ENCODE measurements at regions not wholly inside any gene's neighbourhood (a gene's known extent, or its start where the extent isn't known, plus 50 kb on each side); places are given as distances from the start of the nearest gene placed in this dataset.

DNA sequence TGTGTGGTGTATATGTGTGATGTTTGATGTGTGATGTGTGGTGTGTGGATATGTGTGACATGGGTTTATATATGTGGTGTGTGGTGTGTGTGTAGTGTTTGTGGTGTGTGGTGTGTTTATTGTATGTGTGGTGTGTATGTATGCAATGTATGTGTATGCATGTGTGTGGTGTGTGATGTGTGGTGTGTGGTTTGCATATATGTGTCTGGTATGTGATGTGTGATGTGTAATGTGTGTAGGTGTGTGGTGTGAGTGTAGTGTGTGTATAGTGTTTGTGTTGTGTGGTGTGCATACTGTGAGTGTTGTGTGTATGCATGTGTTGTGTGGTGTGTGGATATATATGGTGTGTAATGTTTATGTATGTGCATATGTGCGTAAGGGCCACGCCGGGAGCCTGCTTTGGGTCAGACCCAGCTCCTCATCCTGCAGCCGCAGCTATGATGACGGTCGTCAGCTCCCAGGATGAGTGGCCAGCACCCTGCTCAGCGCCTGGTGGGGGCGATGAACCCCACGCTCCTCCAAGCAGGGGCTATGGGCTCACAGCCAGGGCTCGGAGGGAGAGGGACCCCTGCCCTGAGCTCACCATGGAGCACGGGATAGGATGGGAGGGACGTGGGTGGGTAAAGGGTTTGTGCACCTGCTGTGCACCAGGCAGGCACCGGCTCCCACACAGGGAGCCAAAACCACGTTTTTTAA is 331.3 kb downstream of the EIPR1 start:
- Histone ChIP-seq H3K4me2 (ENCODE audit: extremely low read depth, insufficient read depth, low read length) (no peak overlapping the region), H3K9me3 (ENCODE audit: control insufficient read depth, insufficient read depth, low read depth, low read length) (peaks cover 2% of the 10 kb centered on the region), H3K4me3 (replicated peaks in 1 of 4; ENCODE audit: control extremely low read depth in 1 of 4, insufficient read depth in 1 of 4, low read depth in 3 of 4, low read length in 4 of 4) (no peak overlapping the region), H3K79me2 (ENCODE audit: control insufficient read depth, insufficient read depth, low read length) (no peaks in the 10 kb centered on the region), H3K4me1 (ENCODE audit: control insufficient read depth, extremely low read depth, insufficient read depth, low read length) (no peaks in the 10 kb centered on the region), H4K20me1 (ENCODE audit: control insufficient read depth, extremely low read depth, insufficient read depth, low read length) (no peaks in the 10 kb centered on the region), H3K36me3 (ENCODE audit: control insufficient read depth, insufficient read depth, low read length) (no peaks in the 10 kb centered on the region), H3K27ac (ENCODE audit: insufficient read depth, low read length) (no peak overlapping the region), H2AFZ (ENCODE audit: low read length) (no peak overlapping the region), H3K9ac (ENCODE audit: insufficient read depth, low read length) (no peak overlapping the region), H3K27me3 (ENCODE audit: control insufficient read depth, insufficient read depth, low read length) (no peaks in the 10 kb centered on the region)
- no peak for DNase-seq (ENCODE audit: low read depth in 2 of 2)
- no peak for TF ChIP-seq EZH2 (IDR thresholded peaks at IDR 0.05; ENCODE audit: low read length, missing control alignments)
- TF ChIP-seq, protein P1, sequence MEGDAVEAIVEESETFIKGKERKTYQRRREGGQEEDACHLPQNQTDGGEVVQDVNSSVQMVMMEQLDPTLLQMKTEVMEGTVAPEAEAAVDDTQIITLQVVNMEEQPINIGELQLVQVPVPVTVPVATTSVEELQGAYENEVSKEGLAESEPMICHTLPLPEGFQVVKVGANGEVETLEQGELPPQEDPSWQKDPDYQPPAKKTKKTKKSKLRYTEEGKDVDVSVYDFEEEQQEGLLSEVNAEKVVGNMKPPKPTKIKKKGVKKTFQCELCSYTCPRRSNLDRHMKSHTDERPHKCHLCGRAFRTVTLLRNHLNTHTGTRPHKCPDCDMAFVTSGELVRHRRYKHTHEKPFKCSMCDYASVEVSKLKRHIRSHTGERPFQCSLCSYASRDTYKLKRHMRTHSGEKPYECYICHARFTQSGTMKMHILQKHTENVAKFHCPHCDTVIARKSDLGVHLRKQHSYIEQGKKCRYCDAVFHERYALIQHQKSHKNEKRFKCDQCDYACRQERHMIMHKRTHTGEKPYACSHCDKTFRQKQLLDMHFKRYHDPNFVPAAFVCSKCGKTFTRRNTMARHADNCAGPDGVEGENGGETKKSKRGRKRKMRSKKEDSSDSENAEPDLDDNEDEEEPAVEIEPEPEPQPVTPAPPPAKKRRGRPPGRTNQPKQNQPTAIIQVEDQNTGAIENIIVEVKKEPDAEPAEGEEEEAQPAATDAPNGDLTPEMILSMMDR (conservative IDR thresholded peaks at IDR 0.05 in 1 of 2, IDR thresholded peaks at IDR 0.05 in 1 of 2; ENCODE audit: low read depth in 1 of 2, low read length in 2 of 2): no peak

DNA sequence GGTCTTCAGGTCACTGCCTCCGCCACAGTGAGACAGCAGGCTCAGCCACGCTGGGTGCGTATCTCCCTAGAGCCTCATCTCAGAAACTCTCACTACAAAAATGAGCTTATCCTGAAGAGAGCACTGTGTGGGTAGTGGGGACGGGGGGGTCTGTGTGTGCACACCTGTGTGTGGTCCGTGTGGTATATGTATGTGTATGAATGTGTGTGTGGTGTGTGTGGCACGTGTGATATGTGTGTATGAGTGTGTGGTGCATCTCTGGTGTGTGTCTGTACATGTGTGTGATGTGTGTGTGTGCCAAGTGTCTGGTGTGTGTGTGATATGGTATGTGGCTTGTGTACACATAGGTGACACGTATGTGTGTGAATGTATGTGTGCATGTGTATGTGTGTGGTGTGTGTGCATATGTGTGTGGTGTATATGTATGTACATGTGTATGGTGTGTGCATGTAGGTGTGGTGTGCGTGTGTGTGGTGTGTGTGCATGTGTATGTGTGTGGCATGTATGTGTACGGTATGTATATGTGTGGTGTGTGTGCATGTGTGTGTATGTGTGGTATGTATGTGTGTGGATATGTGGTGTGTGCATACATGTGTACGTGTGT is 332.2 kb downstream of the EIPR1 start:
- no peaks in the 10 kb centered on the region for H3K27me3 ChIP-seq (ENCODE audit: control insufficient read depth, insufficient read depth, low read length)
- no peak overlapping the region for H3K4me3 ChIP-seq (replicated peaks in 1 of 4; ENCODE audit: control extremely low read depth in 1 of 4, insufficient read depth in 1 of 4, low read depth in 3 of 4, low read length in 4 of 4)
- no peak overlapping the region for H2AFZ ChIP-seq (ENCODE audit: low read length)
- H4K20me1 ChIP-seq (ENCODE audit: control insufficient read depth, extremely low read depth, insufficient read depth, low read length): no peaks in the 10 kb centered on the region
- no peak overlapping the region for H3K27ac ChIP-seq (ENCODE audit: insufficient read depth, low read length)
- TF ChIP-seq, protein P1 (conservative IDR thresholded peaks at IDR 0.05 in 1 of 2, IDR thresholded peaks at IDR 0.05 in 1 of 2; ENCODE audit: low read depth in 1 of 2, low read length in 2 of 2): no peak
- TF ChIP-seq EZH2 (IDR thresholded peaks at IDR 0.05; ENCODE audit: low read length, missing control alignments): no peak
- H3K36me3 ChIP-seq (ENCODE audit: control insufficient read depth, insufficient read depth, low read length): no peaks in the 10 kb centered on the region
- DNase-seq (ENCODE audit: low read depth in 2 of 2): no peak
- H3K79me2 ChIP-seq (ENCODE audit: control insufficient read depth, insufficient read depth, low read length): no peaks in the 10 kb centered on the region
- no peak overlapping the region for H3K9ac ChIP-seq (ENCODE audit: insufficient read depth, low read length)
- peaks cover 2% of the 10 kb centered on the region for H3K9me3 ChIP-seq (ENCODE audit: control insufficient read depth, insufficient read depth, low read depth, low read length)
- no peak overlapping the region for H3K4me2 ChIP-seq (ENCODE audit: extremely low read depth, insufficient read depth, low read length)
- H3K4me1 ChIP-seq (ENCODE audit: control insufficient read depth, extremely low read depth, insufficient read depth, low read length): no peaks in the 10 kb centered on the region

DNA sequence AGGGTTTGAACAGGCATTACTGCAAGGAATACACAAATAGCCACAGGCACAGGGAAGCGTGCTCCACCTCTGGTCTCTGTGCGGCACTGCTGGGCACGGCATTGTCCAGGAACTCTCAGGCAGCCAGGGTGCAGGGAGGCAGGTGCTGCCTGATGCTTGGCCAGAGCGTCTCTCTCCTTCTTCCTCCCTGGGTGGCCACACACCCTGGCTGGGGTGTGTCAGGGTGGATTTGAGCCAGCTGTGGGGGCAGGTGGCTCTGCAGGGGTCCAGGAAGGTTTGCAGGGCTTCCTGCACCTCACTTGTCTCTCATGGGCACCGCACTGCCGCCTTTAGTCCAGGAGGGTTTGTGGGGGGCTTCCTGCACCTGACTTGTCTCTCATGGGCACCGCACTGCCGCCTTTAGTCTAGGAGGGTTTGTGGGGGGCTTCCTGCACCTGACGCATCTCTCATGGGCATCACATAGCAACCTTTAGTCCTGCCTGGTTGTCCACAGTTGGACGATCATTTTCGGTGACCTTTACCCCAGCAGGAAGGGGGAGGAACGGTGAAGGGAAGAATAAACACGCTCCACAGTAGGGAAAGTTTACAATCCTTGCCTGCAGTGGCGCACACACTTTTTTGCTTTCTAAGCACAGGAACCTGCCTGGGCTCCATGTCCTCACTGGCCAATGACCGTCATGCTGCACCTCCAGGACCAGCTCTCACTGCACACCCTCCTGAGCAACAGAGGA is 332.9 kb downstream of the EIPR1 start:
- Histone ChIP-seq H3K79me2 (ENCODE audit: control insufficient read depth, insufficient read depth, low read length) (no peaks in the 10 kb centered on the region), H3K27ac (ENCODE audit: insufficient read depth, low read length) (no peak overlapping the region), H3K4me1 (ENCODE audit: control insufficient read depth, extremely low read depth, insufficient read depth, low read length) (no peaks in the 10 kb centered on the region), H3K9ac (ENCODE audit: insufficient read depth, low read length) (no peak overlapping the region), H3K27me3 (ENCODE audit: control insufficient read depth, insufficient read depth, low read length) (no peaks in the 10 kb centered on the region), H3K4me2 (ENCODE audit: extremely low read depth, insufficient read depth, low read length) (no peak overlapping the region), H2AFZ (ENCODE audit: low read length) (no peak overlapping the region), H3K9me3 (ENCODE audit: control insufficient read depth, insufficient read depth, low read depth, low read length) (peaks cover 2% of the 10 kb centered on the region), H4K20me1 (ENCODE audit: control insufficient read depth, extremely low read depth, insufficient read depth, low read length) (no peaks in the 10 kb centered on the region), H3K36me3 (ENCODE audit: control insufficient read depth, insufficient read depth, low read length) (no peaks in the 10 kb centered on the region), H3K4me3 (replicated peaks in 1 of 4; ENCODE audit: control extremely low read depth in 1 of 4, insufficient read depth in 1 of 4, low read depth in 3 of 4, low read length in 4 of 4) (no peak overlapping the region)
- TF ChIP-seq EZH2 (IDR thresholded peaks at IDR 0.05; ENCODE audit: low read length, missing control alignments): no peak
- TF ChIP-seq, protein P1 (conservative IDR thresholded peaks at IDR 0.05 in 1 of 2, IDR thresholded peaks at IDR 0.05 in 1 of 2; ENCODE audit: low read depth in 1 of 2, low read length in 2 of 2): no peak
- no peak for DNase-seq (ENCODE audit: low read depth in 2 of 2)

Measured in fibroblast of lung (primary cell).